ENCODE measurements at regions not wholly inside any gene's neighbourhood (a gene's known extent, or its start where the extent isn't known, plus 50 kb on each side); places are given as distances from the start of the nearest gene placed in this dataset.

- TF ChIP-seq, protein P1, sequence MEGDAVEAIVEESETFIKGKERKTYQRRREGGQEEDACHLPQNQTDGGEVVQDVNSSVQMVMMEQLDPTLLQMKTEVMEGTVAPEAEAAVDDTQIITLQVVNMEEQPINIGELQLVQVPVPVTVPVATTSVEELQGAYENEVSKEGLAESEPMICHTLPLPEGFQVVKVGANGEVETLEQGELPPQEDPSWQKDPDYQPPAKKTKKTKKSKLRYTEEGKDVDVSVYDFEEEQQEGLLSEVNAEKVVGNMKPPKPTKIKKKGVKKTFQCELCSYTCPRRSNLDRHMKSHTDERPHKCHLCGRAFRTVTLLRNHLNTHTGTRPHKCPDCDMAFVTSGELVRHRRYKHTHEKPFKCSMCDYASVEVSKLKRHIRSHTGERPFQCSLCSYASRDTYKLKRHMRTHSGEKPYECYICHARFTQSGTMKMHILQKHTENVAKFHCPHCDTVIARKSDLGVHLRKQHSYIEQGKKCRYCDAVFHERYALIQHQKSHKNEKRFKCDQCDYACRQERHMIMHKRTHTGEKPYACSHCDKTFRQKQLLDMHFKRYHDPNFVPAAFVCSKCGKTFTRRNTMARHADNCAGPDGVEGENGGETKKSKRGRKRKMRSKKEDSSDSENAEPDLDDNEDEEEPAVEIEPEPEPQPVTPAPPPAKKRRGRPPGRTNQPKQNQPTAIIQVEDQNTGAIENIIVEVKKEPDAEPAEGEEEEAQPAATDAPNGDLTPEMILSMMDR (IDR thresholded peaks at IDR 0.05): no peak
- TF ChIP-seq POLR2A (IDR thresholded peaks at IDR 0.05): no peak
These were observed 107.8 kb upstream of the GRIP1 start for GRCh38 chr12:66786531-66787308.

All from lower leg skin (tissue), 3 donors.